ENCODE measurements at regions not wholly inside any gene's neighbourhood (a gene's known extent, or its start where the extent isn't known, plus 50 kb on each side); places are given as distances from the start of the nearest gene placed in this dataset.

GRCh38 chr1:96649301-96649700, 72.3 kb upstream of the PTBP2 start (continued):
- TF ChIP-seq TAF7 (optimal IDR thresholded peaks at IDR 0.05; ENCODE audit: borderline replicate concordance, low read depth, low read length): no peak

- H3K27ac ChIP-seq (ENCODE audit: low read depth, low read length): no peak overlapping the region
- H3K14ac ChIP-seq (ENCODE audit: insufficient read length): no peak overlapping the region
- H2BK12ac ChIP-seq (ENCODE audit: low read depth, low read length): no peak overlapping the region
- no peak for DNase-seq (ENCODE audit: low read depth in 1 of 2, low spot score in 2 of 2)
- WGBS, 2 experiments (ENCODE audit: extremely low coverage in 1 of 2, insufficient coverage in 1 of 2, insufficient read length in 1 of 2, insufficient replicate concordance in 2 of 2, low coverage in 1 of 2, low lambda C conversion rate in 2 of 2, missing lambda C conversion rate in 1 of 2): 90% methylated on average over 5 of the region's 5 CpGs; no CpG with 5 or more reads in 1 of the 2 experiments
- CTCF ChIA-PET (ENCODE audit: partially characterized antibody): no interaction called here
- no peak overlapping the region for H2BK15ac ChIP-seq (ENCODE audit: low read length)
- no peak for TF ChIP-seq RAD21 (IDR thresholded peaks at IDR 0.05 in 1 of 2, conservative IDR thresholded peaks at IDR 0.05 in 1 of 2; ENCODE audit: low read depth in 2 of 2, low read length in 2 of 2)
- no peak for TF ChIP-seq SAP30 (IDR thresholded peaks at IDR 0.05; ENCODE audit: insufficient read depth, insufficient replicate concordance, low read length)
- TF ChIP-seq RBBP5 (IDR thresholded peaks at IDR 0.05; ENCODE audit: borderline replicate concordance, low read depth, low read length): no peak
- no peak for TF ChIP-seq BACH1 (IDR thresholded peaks at IDR 0.05; ENCODE audit: low read length)
- no peak for TF ChIP-seq MAX (IDR thresholded peaks at IDR 0.05)
- no peak for TF ChIP-seq POLR2A (IDR thresholded peaks at IDR 0.05; ENCODE audit: control extremely low read depth in 1 of 2, low read depth in 2 of 2, low read length in 2 of 2)
- no peak for TF ChIP-seq SUZ12 (IDR thresholded peaks at IDR 0.05; ENCODE audit: low read length)
- H2BK5ac ChIP-seq (ENCODE audit: low read depth, low read length): no peak overlapping the region
- H3K4me3 ChIP-seq (ENCODE audit: extremely low read depth in 1 of 4, insufficient read depth in 2 of 4, low read depth in 3 of 4, low read length in 4 of 4): no peak overlapping the region
- H3K9ac ChIP-seq (replicated peaks in 1 of 4; ENCODE audit: extremely low read depth in 1 of 4, low read depth in 3 of 4, low read length in 3 of 4): no peak overlapping the region
- no peak overlapping the region for H3K18ac ChIP-seq (ENCODE audit: extremely low read depth, low read length)
- H3K27me3 ChIP-seq (replicated peaks in 1 of 4; ENCODE audit: control insufficient read depth in 3 of 4, extremely low read depth in 1 of 4, insufficient read depth in 3 of 4, low read length in 3 of 4): no peaks in the 10 kb centered on the region
- H2AK5ac ChIP-seq (ENCODE audit: low read depth, low read length): no peak overlapping the region
- POLR2A ChIA-PET (ENCODE audit: partially characterized antibody): no interaction called here
- no peak overlapping the region for H4K5ac ChIP-seq (ENCODE audit: insufficient read length, low read depth, low read length)
- H3K4me1 ChIP-seq (replicated peaks in 1 of 4; ENCODE audit: control insufficient read depth in 3 of 4, insufficient read depth in 4 of 4, low read length in 3 of 4): no peaks in the 10 kb centered on the region
- no peaks in the 10 kb centered on the region for H3K79me2 ChIP-seq (ENCODE audit: control insufficient read depth in 1 of 2, insufficient read depth in 2 of 2, low read length in 2 of 2)
- H2BK20ac ChIP-seq (ENCODE audit: low read length): no peak overlapping the region
- H4K20me1 ChIP-seq (replicated peaks in 1 of 2; ENCODE audit: control insufficient read depth in 1 of 2, insufficient read depth in 2 of 2, low read length in 2 of 2): no peaks in the 10 kb centered on the region
- no peaks in the 10 kb centered on the region for H3K79me1 ChIP-seq (ENCODE audit: low read depth, low read length)
- no peak overlapping the region for H3K4me2 ChIP-seq (ENCODE audit: insufficient read depth in 1 of 2, low read depth in 2 of 2, low read length in 2 of 2)
- H3K56ac ChIP-seq (replicated peaks; ENCODE audit: insufficient read length, low read depth, low read length): no peak overlapping the region
- no peak overlapping the region for H3K23ac ChIP-seq (ENCODE audit: insufficient read length)
- no peak overlapping the region for H2AFZ ChIP-seq (ENCODE audit: low read length)
- H3K36me3 ChIP-seq (ENCODE audit: control insufficient read depth in 2 of 4, insufficient read depth in 4 of 4, low read length in 3 of 4): no peaks in the 10 kb centered on the region
- no peak overlapping the region for H2BK120ac ChIP-seq (replicated peaks; ENCODE audit: low read depth, low read length)
- peaks cover 8 to 9% of the 10 kb centered on the region in 2 experiments; a peak in 3 of 4 replicates for H3K9me3 ChIP-seq (ENCODE audit: insufficient read depth in 2 of 2, low read depth in 1 of 2, low read length in 1 of 2)
- H4K8ac ChIP-seq (ENCODE audit: extremely low read depth, insufficient read depth, low read length): no peak overlapping the region
- H3K4ac ChIP-seq (replicated peaks; ENCODE audit: insufficient read length, low read depth, low read length): no peak overlapping the region
- no peaks in the 10 kb centered on the region for H3K23me2 ChIP-seq (ENCODE audit: low read depth, low read length)
- H4K91ac ChIP-seq (replicated peaks; ENCODE audit: insufficient read length, low read length): no peak overlapping the region
- FAIRE-seq: no peak
Measured at GRCh38 chr1:96651517-96651916, 70.1 kb upstream of the PTBP2 start.

Measured in H1 (cell line).